ENCODE measurements at regions not wholly inside any gene's neighbourhood (a gene's known extent, or its start where the extent isn't known, plus 50 kb on each side); places are given as distances from the start of the nearest gene placed in this dataset.

GRCh38 chr7:81449105-81449504, 320.7 kb downstream of the HGF start:
- Mint-ChIP-seq H3K9me3 (ENCODE audit: unreplicated experiment) (no peaks in the 10 kb centered on the region), H3K27me3 (ENCODE audit: insufficient read depth, unreplicated experiment) (no peaks in the 10 kb centered on the region), H3K27ac (ENCODE audit: low read depth, unreplicated experiment) (no peak overlapping the region), H3K36me3 (ENCODE audit: insufficient read depth, unreplicated experiment) (no peaks in the 10 kb centered on the region), H3K4me3 (ENCODE audit: unreplicated experiment) (no peak overlapping the region), H3K4me1 (ENCODE audit: insufficient read depth, unreplicated experiment) (no peaks in the 10 kb centered on the region)
- POLR2A ChIA-PET: interaction anchor here (0.7 to 2.3 kb wide), 2 partner anchors 243 to 530 kb away, joined by 3 to 15 read pairs; partner anchors contain the start of gene SEMA3C
- TF ChIP-seq CTCF (IDR thresholded peaks at IDR 0.05; ENCODE audit: unreplicated experiment): no peak
- BruUV-seq (replicated peaks): no TSS peak
- DNase-seq (ENCODE audit: unreplicated experiment): no peak
- CTCF ChIA-PET: interaction anchor here (3.1 kb wide), 1 partner anchor 8 kb away, joined by 10 read pairs; no protein-coding TSS in a partner anchor
- intact Hi-C loops (cut with micrococcal nuclease): loop anchor here (5.0 kb wide), 2 partner anchors 207 to 667 kb away; no protein-coding TSS in a partner anchor

GRCh38 chr7:81447351-81447952, 322.4 kb downstream of the HGF start:
- peak; percentile 75 for TF ChIP-seq CTCF (IDR thresholded peaks at IDR 0.05; ENCODE audit: unreplicated experiment)
- no peaks in the 10 kb centered on the region for H3K27me3 Mint-ChIP-seq (ENCODE audit: insufficient read depth, unreplicated experiment)
- H3K4me1 Mint-ChIP-seq (ENCODE audit: insufficient read depth, unreplicated experiment): no peaks in the 10 kb centered on the region
- ChIA-PET POLR2A (interaction anchor here (0.8 to 3.4 kb wide), 9 partner anchors 10 to 741 kb away, joined by 3 to 12 read pairs (median 5); partner anchors contain the start of gene SEMA3C), CTCF (interaction anchor here (0.6 to 3.1 kb wide), 10 partner anchors 10 to 749 kb away, joined by 3 to 10 read pairs (median 4); no protein-coding TSS in a partner anchor)
- no peaks in the 10 kb centered on the region for H3K36me3 Mint-ChIP-seq (ENCODE audit: insufficient read depth, unreplicated experiment)
- intact Hi-C loops (cut with micrococcal nuclease): loop anchor here (1.0 to 5.0 kb wide), 4 partner anchors 205 to 665 kb away; no protein-coding TSS in a partner anchor
- BruUV-seq (replicated peaks): no TSS peak
- H3K4me3 Mint-ChIP-seq (ENCODE audit: unreplicated experiment): no peak overlapping the region
- H3K9me3 Mint-ChIP-seq (ENCODE audit: unreplicated experiment): no peaks in the 10 kb centered on the region
- H3K27ac Mint-ChIP-seq (ENCODE audit: low read depth, unreplicated experiment): no peak overlapping the region
- DNase-seq (ENCODE audit: unreplicated experiment): peak; percentile 72

- CTCF ChIA-PET: interaction anchor here (0.6 to 1.3 kb wide), 4 partner anchors 11 to 526 kb away, joined by 3 to 9 read pairs (median 4); no protein-coding TSS in a partner anchor
Observed at GRCh38 chr7:81446212-81446611, 323.6 kb downstream of the HGF start.

More at GRCh38 chr7:81446212-81446611, 323.6 kb downstream of the HGF start:
- Mint-ChIP-seq H3K4me3 (ENCODE audit: unreplicated experiment) (no peak overlapping the region), H3K36me3 (ENCODE audit: insufficient read depth, unreplicated experiment) (no peaks in the 10 kb centered on the region), H3K27ac (ENCODE audit: low read depth, unreplicated experiment) (no peak overlapping the region), H3K4me1 (ENCODE audit: insufficient read depth, unreplicated experiment) (no peaks in the 10 kb centered on the region), H3K9me3 (ENCODE audit: unreplicated experiment) (no peaks in the 10 kb centered on the region), H3K27me3 (ENCODE audit: insufficient read depth, unreplicated experiment) (no peaks in the 10 kb centered on the region)
- DNase-seq (ENCODE audit: unreplicated experiment): no peak
- no peak for TF ChIP-seq CTCF (IDR thresholded peaks at IDR 0.05; ENCODE audit: unreplicated experiment)
- BruUV-seq (replicated peaks): no TSS peak
- intact Hi-C loops (cut with micrococcal nuclease): loop anchor here (5.0 kb wide), 2 partner anchors 204 to 664 kb away; no protein-coding TSS in a partner anchor
- POLR2A ChIA-PET: interaction anchor here (0.7 to 3.4 kb wide), 5 partner anchors 146 to 529 kb away, joined by 5 to 12 read pairs (median 7); no protein-coding TSS in a partner anchor
